Astrocyte (in vitro differentiated cells and primary cell): ENCODE measurements at regions not wholly inside any gene's neighbourhood (a gene's known extent, or its start where the extent isn't known, plus 50 kb on each side); places are given as distances from the start of the nearest gene placed in this dataset.

ENCODE experiments used
- DNase-seq: peaks from one replicate; pipeline ENCODE4 v3.0.0-alpha.2; 2010; ENCODE audit warnings: low read depth
- FAIRE-seq: peaks from 2 replicates; lab custom pipeline; 2011; peaks lifted over from hg19 to GRCh38; lab: Jason Lieb, UNC
- H2AFZ ChIP-seq: 2 replicates; pipeline ENCODE4 v1.6.0; 2012; ENCODE audit warnings: low read depth, low read length, inconsistent platforms
- H3K27ac ChIP-seq: 2 replicates; pipeline ENCODE4 v1.5.1; 2011; ENCODE audit warnings: low read depth, low read length, inconsistent platforms
- H3K27me3 ChIP-seq: 2 replicates; pipeline ENCODE4 v1.6.0; 2011; ENCODE audit warnings: low read length, inconsistent platforms; ENCODE audit not compliant: insufficient read depth
- H3K36me3 ChIP-seq: 2 replicates; pipeline ENCODE4 v1.5.1; 2011; ENCODE audit warnings: low read length, inconsistent platforms; ENCODE audit not compliant: insufficient read depth
- H3K4me1 ChIP-seq: 2 replicates; pipeline ENCODE4 v1.5.1; 2011; ENCODE audit warnings: low read length, inconsistent platforms; ENCODE audit not compliant: insufficient read depth
- H3K4me2 ChIP-seq: 2 replicates; pipeline ENCODE4 v1.6.0; 2012; ENCODE audit warnings: low read length, inconsistent platforms
- H3K4me3 ChIP-seq: 2 replicates; pipeline ENCODE4 v1.5.1; 2011; ENCODE audit warnings: low read depth, mild to moderate bottlenecking, low read length, inconsistent platforms; ENCODE audit not compliant: insufficient read depth
- H3K79me2 ChIP-seq: 2 replicates; pipeline ENCODE4 v1.6.0; 2012; ENCODE audit warnings: mild to moderate bottlenecking, low read length, inconsistent platforms; ENCODE audit not compliant: insufficient read depth
- H3K9ac ChIP-seq: 2 replicates; pipeline ENCODE4 v1.6.0; 2012; ENCODE audit warnings: mild to moderate bottlenecking, low read length, inconsistent platforms
- H3K9me3 ChIP-seq: 2 replicates; pipeline ENCODE4 v1.5.1; 2012; ENCODE audit warnings: low read depth, mild to moderate bottlenecking, low read length, inconsistent platforms; ENCODE audit not compliant: insufficient read depth
- H4K20me1 ChIP-seq: 2 replicates; pipeline ENCODE4 v1.6.0; 2012; ENCODE audit warnings: low read length, inconsistent platforms; ENCODE audit not compliant: insufficient read depth
- H3K27ac Mint-ChIP-seq: one replicate; pipeline ENCODE4 v1.8.0; 2021; ENCODE audit warnings: mild to moderate bottlenecking, mixed read lengths; ENCODE audit not compliant: unreplicated experiment
- H3K27me3 Mint-ChIP-seq: one replicate; pipeline ENCODE4 v1.8.0; 2021; ENCODE audit warnings: low read depth, mixed read lengths; ENCODE audit not compliant: unreplicated experiment
- H3K36me3 Mint-ChIP-seq: one replicate; pipeline ENCODE4 v1.8.0; 2021; ENCODE audit warnings: low read depth, mixed read lengths; ENCODE audit not compliant: unreplicated experiment
- H3K4me1 Mint-ChIP-seq: one replicate; pipeline ENCODE4 v1.8.0; 2021; ENCODE audit warnings: low read depth, mixed read lengths; ENCODE audit not compliant: unreplicated experiment
- H3K4me3 Mint-ChIP-seq: one replicate; pipeline ENCODE4 v1.8.0; 2021; ENCODE audit warnings: mild to moderate bottlenecking, moderate library complexity, mixed read lengths; ENCODE audit not compliant: unreplicated experiment
- H3K9me3 Mint-ChIP-seq: one replicate; pipeline ENCODE4 v1.8.0; 2021; ENCODE audit warnings: mild to moderate bottlenecking, mixed read lengths; ENCODE audit not compliant: unreplicated experiment
- CTCF ChIP-seq: IDR thresholded peaks from 2 replicates; pipeline ENCODE4 v1.5.1; 2011; ENCODE audit warnings: low read depth, mild to moderate bottlenecking, inconsistent platforms, low read length, moderate library complexity; ENCODE audit not compliant: insufficient read depth
- EZH2 ChIP-seq: IDR thresholded peaks from 2 replicates; pipeline ENCODE4 v1.6.1; 2012; ENCODE audit warnings: mild to moderate bottlenecking, low read length, inconsistent platforms; ENCODE audit not compliant: insufficient read depth

- Histone ChIP-seq H4K20me1 (peaks cover 19% of the 10 kb centered on the region), H3K4me2 (peak overlapping the region; percentile 93), H3K27ac (no peak overlapping the region), H3K27me3 (no peaks in the 10 kb centered on the region), H3K4me1 (peaks cover 10% of the 10 kb centered on the region), H3K4me3 (peak overlapping the region; percentile 90), H2AFZ (peak overlapping the region; percentile 92), H3K79me2 (peaks cover 34% of the 10 kb centered on the region), H3K36me3 (no peaks in the 10 kb centered on the region), H3K9ac (peak overlapping the region; percentile 88), H3K9me3 (no peaks in the 10 kb centered on the region)
- Mint-ChIP-seq H3K36me3 (peaks cover 3% of the 10 kb centered on the region), H3K27ac (peak overlapping the region; percentile 80), H3K4me3 (peak overlapping the region; percentile 87), H3K4me1 (peaks cover 5% of the 10 kb centered on the region), H3K27me3 (no peaks in the 10 kb centered on the region), H3K9me3 (no peaks in the 10 kb centered on the region)
- TF ChIP-seq EZH2 (no peak), CTCF (no peak)
- FAIRE-seq (no peak), DNase-seq (peak; percentile 50)
Measured at GRCh38 chr2:174683392-174683759, 80.9 kb downstream of the CHRNA1 start.

GRCh38 chr2:174682578-174683391 is 81.5 kb downstream of the CHRNA1 start:
- Histone ChIP-seq H3K27ac (peak overlapping the region; percentile 46), H3K79me2 (peaks cover 39% of the 10 kb centered on the region), H3K4me3 (peak overlapping the region; percentile 90), H3K9me3 (no peaks in the 10 kb centered on the region), H3K36me3 (no peaks in the 10 kb centered on the region), H3K27me3 (no peaks in the 10 kb centered on the region), H2AFZ (peak overlapping the region; percentile 92), H3K4me2 (peak overlapping the region; percentile 93), H4K20me1 (peaks cover 22% of the 10 kb centered on the region), H3K4me1 (peaks cover 10% of the 10 kb centered on the region), H3K9ac (peak overlapping the region; percentile 88)
- Mint-ChIP-seq H3K9me3 (no peaks in the 10 kb centered on the region), H3K27me3 (no peaks in the 10 kb centered on the region), H3K4me1 (peaks cover 5% of the 10 kb centered on the region), H3K36me3 (peaks cover 3% of the 10 kb centered on the region), H3K4me3 (peak overlapping the region; percentile 87), H3K27ac (peak overlapping the region; percentile 80)
- FAIRE-seq, result no peak
- no peak for DNase-seq
- TF ChIP-seq EZH2 (no peak), CTCF (no peak)

- H3K4me1 Mint-ChIP-seq, result peaks cover 5% of the 10 kb centered on the region
Measured at GRCh38 chr2:174682007-174682577, 82.2 kb downstream of the CHRNA1 start.

More at GRCh38 chr2:174682007-174682577, 82.2 kb downstream of the CHRNA1 start:
- DNase-seq (no peak), FAIRE-seq (no peak)
- H4K20me1 ChIP-seq, result peaks cover 27% of the 10 kb centered on the region
- Mint-ChIP-seq H3K27ac (no peak overlapping the region), H3K27me3 (no peaks in the 10 kb centered on the region), H3K4me3 (peak overlapping the region; percentile 87), H3K36me3 (peaks cover 3% of the 10 kb centered on the region), H3K9me3 (no peaks in the 10 kb centered on the region)
- peak overlapping the region; percentile 46 for H3K27ac ChIP-seq
- peak overlapping the region; percentile 93 for H3K4me2 ChIP-seq
- H3K36me3 ChIP-seq, result no peaks in the 10 kb centered on the region
- H3K4me3 ChIP-seq, result peak overlapping the region; percentile 90
- H3K9ac ChIP-seq, result peak overlapping the region; percentile 88
- H3K27me3 ChIP-seq, result no peaks in the 10 kb centered on the region
- H3K79me2 ChIP-seq, result peaks cover 41% of the 10 kb centered on the region
- H3K9me3 ChIP-seq, result no peaks in the 10 kb centered on the region
- TF ChIP-seq EZH2 (no peak), CTCF (no peak)
- H3K4me1 ChIP-seq, result peaks cover 10% of the 10 kb centered on the region
- peak overlapping the region; percentile 84 for H2AFZ ChIP-seq
